ENCODE measurements at regions not wholly inside any gene's neighbourhood (a gene's known extent, or its start where the extent isn't known, plus 50 kb on each side); places are given as distances from the start of the nearest gene placed in this dataset.

GRCh38 chr10:125538947-125539731, 143.8 kb downstream of the TEX36 start:
- ATAC-seq (peak in 7 of 8 donors; percentile 42 to 88 (median 67)), DNase-seq (peak in 1 of 2 donors; percentile 49)
- Histone ChIP-seq H3K36me3 (no peaks in the 10 kb centered on the region), H3K9me3 (no peaks in the 10 kb centered on the region), H3K4me1 (no peaks in the 10 kb centered on the region), H3K27ac (no peak overlapping the region), H3K27me3 (peaks cover 0 to 21% (median 5%) of the 10 kb centered on the region in 7 donors), H3K4me3 (no peak overlapping the region)
- 44 to 45% methylated on average over 13 of the region's 13 CpGs for WGBS, 2 donors
- intact Hi-C loops (cut with DNase I): no loop called here
- TF ChIP-seq CTCF (IDR thresholded peaks at IDR 0.05): no peak

GRCh38 chr10:125536236-125536635, 146.7 kb downstream of the TEX36 start:
- H3K27me3 ChIP-seq: peaks cover 0 to 24% (median 16%) of the 10 kb centered on the region in 7 donors
- no peak overlapping the region for H3K27ac ChIP-seq
- ATAC-seq (no peak), DNase-seq (no peak)
- H3K9me3 ChIP-seq: no peaks in the 10 kb centered on the region
- no peak overlapping the region for H3K4me3 ChIP-seq
- H3K4me1 ChIP-seq: no peaks in the 10 kb centered on the region
- intact Hi-C loops (cut with DNase I): no loop called here
- H3K36me3 ChIP-seq: no peaks in the 10 kb centered on the region
- 90 to 92% methylated on average over 4 of the region's 4 CpGs for whole genome bisulfite sequencing, 2 donors
- no peak for TF ChIP-seq CTCF (IDR thresholded peaks at IDR 0.05)

- Histone ChIP-seq H3K4me1 (no peaks in the 10 kb centered on the region), H3K36me3 (no peaks in the 10 kb centered on the region), H3K4me3 (no peak overlapping the region), H3K9me3 (no peaks in the 10 kb centered on the region), H3K27ac (no peak overlapping the region), H3K27me3 (peaks cover 0 to 24% (median 19%) of the 10 kb centered on the region in 7 donors)
- DNase-seq (no peak), ATAC-seq (no peak)
- no peak for TF ChIP-seq CTCF (IDR thresholded peaks at IDR 0.05)
- WGBS, 2 donors: 75 to 79% methylated on average over 8 of the region's 8 CpGs
- intact Hi-C loops (cut with DNase I): no loop called here
These were observed 147.4 kb downstream of the TEX36 start for GRCh38 chr10:125535559-125535958.

GRCh38 chr10:125534515-125534914, 148.4 kb downstream of the TEX36 start:
- H3K4me1 ChIP-seq: no peaks in the 10 kb centered on the region
- 67 to 71% methylated on average over 5 of the region's 5 CpGs for WGBS, 2 donors
- H3K9me3 ChIP-seq: no peaks in the 10 kb centered on the region
- no peak overlapping the region for H3K4me3 ChIP-seq
- intact Hi-C loops (cut with DNase I): no loop called here
- H3K27me3 ChIP-seq: peaks cover 0 to 32% (median 19%) of the 10 kb centered on the region in 7 donors
- no peaks in the 10 kb centered on the region for H3K36me3 ChIP-seq
- ATAC-seq (no peak), DNase-seq (no peak)
- no peak overlapping the region for H3K27ac ChIP-seq
- TF ChIP-seq CTCF (IDR thresholded peaks at IDR 0.05): no peak
